ENCODE measurements at regions not wholly inside any gene's neighbourhood (a gene's known extent, or its start where the extent isn't known, plus 50 kb on each side); places are given as distances from the start of the nearest gene placed in this dataset.
"Not testable (repeated sequence)": the region's sequence is repeated elsewhere in the genome, so short reads cannot be mapped to it uniquely, and the experiment has no call there.

DNA sequence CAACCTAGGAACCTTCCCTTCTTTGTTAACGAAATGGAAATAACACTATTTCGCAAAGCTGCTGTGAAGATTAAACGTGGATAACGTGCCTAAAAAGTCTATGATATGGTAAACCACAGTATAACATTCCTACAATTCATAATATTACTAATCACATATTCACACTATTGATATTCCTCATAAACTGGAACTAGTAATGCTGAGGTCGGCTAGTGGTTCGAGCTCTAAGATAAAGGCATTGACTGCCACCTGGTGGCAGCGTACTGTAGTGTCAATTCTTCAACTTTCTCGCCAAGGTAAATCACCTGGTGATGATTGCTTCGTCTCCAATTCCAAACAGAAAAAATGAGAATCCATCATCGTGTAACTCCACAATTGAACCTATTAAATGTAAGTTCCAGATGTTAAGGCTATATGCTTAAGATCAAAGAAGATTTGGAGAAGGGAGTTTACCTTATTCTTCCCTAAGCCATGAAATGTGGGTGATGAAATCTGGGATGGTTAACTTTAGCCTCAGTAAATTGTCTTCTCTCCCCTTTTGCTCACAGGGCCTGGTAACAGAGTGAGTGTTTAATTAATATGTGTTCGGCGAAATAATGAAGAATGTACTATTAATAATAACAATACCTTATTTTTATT, 197.5 kb upstream of the TMEM132C start:
- FAIRE-seq: no peak
- no peak for DNase-seq (ENCODE audit: low spot score in 2 of 2)

DNA sequence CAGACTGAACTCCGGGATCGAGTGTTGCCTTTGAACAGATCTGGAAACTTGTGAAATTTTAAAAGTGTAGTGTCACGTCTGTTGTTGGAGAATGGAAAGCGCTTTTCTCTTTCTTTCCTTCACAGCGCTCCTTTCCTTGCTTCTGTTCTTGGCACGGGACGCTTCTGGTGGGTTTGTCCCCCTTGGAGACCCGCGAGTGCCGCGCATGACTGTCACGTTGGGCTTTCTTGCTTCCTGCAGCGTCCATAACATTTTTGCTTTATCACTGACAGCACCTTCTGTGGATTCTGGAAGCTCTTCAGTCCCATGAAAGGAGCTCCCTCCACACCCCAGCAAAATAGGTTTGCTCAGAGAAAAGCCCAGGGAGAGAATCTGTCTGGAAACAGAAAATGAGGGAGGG, 193.0 kb upstream of the TMEM132C start:
- DNase-seq (ENCODE audit: low spot score in 2 of 2) (no peak), FAIRE-seq (no peak)

DNA sequence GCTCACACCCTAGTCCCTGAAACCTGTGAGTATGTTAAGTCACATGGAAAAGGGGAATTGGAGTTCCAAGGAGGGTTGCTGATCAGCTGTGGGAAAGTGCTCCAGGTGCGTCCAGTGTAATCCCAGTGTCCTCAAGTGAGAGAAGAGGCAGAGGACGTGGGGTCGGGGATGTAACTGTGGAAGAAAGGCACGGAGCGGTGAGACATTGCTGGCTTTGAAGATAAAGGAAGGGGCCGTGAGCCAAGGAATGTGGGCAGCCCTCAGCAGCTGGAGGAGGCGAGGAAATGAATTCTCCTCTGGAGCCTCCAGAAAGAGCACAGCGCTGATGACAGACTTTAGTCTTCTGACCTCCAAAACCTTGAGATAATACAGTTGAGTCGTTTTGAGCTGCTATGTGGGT, 191.6 kb upstream of the TMEM132C start:
- no peak for FAIRE-seq
- DNase-seq (ENCODE audit: low spot score in 2 of 2): no peak

DNA sequence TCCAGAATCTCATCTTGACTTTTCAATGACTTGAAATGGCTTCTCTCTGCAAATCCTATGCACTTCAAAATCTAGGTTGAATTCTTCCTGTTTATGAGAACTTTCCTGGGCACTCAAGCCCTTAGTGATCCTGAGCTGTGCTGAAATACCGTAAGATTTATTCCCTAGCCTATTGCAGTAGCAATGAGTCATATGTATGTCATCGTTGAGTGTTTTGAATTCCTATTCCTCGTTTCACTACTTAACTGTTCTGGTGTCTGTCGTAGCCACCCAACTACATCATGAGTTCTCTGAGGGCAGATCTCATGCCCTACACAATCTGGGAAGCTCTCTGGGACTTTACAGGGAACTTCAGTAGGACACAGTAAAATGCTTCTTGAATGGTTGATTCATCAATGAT, 190.8 kb upstream of the TMEM132C start:
- no peak for DNase-seq (ENCODE audit: low spot score in 2 of 2)

DNA sequence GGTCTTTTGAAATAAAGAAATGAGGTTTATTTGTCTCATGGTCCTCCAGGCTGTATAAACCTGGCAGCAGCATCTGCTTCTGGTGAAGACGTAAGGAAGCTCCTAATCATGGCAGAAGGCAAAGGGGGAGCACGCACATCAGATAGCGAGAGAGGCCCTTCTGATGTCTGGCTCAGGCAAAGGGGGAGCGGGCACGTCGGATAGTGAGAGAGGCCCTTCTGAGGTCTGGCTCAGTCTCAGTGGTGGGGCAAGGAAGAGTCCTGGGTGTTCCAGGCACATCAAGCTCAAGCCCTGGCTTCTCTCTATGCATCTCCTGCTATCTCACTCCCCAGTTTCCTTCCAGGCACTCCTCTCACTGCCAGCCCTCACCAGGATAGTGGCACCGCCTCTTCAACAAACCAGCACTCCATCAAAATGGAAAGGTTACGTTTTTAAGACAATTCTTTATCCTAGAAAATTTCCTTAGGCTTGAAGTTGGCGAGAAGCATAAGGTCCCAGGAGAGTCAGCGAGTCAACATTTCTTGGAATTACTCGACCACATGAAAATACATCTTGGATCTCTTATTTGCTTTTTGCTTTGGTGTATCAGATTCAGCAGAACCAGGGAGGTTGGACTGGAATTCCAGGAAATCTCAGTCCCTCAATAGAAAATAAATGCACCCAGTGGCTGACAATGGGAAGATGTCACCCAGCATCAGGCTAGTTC, 189.6 kb upstream of the TMEM132C start:
- DNase-seq (ENCODE audit: low spot score in 2 of 2): no peak
- no peak for FAIRE-seq

More for the DNA sequence above, 190.8 kb upstream of the TMEM132C start:
- FAIRE-seq: no peak

DNA sequence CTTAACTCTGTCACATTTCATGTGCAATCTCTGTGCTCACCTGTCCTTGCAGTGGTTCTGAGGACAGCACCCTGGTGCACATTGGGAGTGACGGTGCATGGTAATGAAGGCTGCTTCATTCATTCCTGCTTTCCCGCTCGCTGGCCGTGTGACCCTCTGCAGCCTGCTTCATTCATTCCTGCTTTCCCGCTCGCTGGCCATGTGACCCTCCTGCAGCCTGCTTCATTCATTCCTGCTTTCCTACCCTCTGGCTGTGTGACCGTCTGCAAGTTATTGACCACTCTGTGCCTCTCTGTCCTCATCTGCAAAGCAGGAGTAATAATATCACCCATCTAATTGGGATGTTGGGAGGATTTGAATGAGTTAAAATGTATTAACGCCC, 189.1 kb upstream of the TMEM132C start:
- no peak for FAIRE-seq
- DNase-seq (ENCODE audit: low spot score in 2 of 2): no peak

DNA sequence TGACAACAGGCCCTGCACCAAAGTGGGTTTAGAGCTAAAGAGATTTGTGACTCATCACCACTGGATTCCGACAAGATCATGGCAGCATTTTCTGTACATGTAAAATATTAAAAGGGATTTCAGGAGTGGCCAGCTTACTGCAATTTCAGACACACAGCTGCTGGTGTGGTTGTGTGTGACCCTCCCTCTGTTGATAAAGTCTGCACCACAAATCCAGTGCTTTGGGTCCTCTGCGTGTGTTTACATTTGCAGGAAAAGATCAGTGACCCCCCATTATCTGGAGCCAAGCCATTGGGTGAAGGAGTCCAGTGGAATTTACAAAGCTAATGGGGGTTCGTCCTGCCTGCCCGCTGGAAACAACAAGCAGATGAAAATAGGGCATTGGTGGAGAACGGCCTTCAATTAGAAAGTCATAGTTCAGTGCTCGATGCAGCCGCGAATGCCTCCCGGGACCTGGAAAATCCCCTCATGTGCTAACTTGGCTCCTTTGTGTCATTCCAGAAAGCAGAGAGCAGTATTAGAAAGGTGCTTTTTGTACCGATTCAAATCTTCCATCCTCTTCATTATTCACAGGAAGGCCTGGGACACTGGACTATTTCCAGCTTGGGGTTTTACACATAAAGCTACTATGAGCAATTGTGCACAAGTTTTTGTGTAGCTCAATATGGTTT, 188.5 kb upstream of the TMEM132C start:
- FAIRE-seq (no peak), DNase-seq (ENCODE audit: low spot score in 2 of 2) (no peak)

DNA sequence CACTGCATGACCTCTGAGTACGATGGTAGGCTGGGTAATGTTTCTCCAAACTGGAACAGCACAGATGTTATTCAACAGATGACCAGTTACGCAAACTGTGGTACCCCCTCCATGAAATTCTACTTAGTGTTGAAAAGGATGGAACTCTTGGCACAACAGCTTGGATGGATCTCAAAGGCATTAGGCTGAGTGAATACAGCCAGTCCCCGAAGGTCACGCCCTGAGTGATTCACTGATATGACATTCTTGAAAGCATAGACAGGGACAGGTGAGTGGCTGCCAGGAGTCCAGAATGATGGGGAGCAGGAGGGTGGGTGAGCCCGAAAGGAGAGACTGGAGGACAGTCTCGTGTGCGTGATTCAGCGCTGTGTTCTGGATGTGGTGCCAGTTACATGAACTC, 187.5 kb upstream of the TMEM132C start:
- no peak for DNase-seq (ENCODE audit: low spot score in 2 of 2)
- no peak for FAIRE-seq

DNA sequence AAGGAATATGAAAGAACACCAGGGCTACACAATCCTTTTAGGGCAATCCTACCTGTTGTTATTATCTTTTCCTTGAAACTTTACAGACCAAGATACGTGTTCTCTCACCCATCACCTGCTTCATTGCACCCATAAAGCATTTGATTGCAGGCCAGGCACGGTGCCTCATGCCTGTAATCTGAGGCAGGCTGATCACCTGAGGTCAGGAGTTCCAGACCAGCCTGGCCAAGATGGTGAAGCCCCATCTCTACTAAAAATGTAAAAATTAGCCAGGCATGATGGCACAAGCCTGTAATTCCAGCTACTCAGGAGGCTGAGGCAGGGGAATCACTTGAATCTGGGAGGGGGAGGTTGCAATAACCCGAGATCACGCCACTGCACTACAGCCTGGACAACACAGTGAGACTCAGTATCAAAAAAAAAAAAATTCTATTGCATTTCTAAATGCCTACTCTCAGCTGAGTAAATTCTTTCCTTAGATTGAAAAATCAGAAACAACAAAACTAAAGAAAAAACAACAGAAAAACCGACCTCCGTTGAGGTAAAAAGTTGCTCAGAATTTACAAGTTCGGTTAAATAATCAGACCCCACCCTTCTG, 183.7 kb upstream of the TMEM132C start:
- FAIRE-seq: no peak
- no peak for DNase-seq (ENCODE audit: low spot score in 2 of 2)

DNA sequence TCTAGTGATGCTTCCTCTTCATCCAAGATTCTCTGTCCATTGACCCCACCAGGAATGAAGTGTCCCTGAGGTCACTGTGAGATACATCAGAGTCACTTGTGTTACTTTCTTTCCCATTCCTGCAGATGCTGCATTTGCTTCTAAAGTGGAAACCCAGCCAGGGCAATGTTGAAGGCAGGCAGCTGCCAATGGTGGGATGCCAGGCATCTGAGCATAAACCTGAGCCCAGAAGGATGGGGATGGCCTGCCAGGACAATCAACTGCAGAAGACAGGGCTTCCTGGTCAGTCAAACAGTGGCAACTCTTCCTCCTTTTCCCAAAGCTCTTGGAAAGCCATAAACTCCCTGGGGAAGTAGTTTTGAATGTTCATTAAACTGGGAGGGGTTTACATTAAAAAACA, 178.0 kb upstream of the TMEM132C start:
- no peak for FAIRE-seq

DNA sequence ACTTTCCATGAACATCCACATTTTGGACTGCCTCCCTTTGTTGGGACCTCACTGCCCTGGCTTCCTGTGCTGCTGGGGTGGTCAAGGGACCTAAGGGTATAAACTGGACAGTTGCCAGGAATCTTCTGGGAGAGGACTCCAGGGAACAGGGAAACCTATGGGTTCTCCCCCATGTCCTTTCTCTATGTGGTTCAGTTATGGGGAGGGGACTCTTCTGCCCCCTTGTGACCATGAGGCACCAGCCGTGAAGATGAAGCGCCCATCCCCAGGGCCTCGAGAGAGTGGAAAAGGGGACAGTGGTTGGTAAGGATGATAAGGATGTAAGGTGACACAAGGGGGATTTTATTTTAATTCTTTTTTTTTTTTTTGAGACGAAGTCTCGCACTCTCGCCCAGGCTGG, 177.0 kb upstream of the TMEM132C start:
- DNase-seq (ENCODE audit: low spot score in 2 of 2) (no peak), FAIRE-seq (no peak)

More for the DNA sequence above, 178.0 kb upstream of the TMEM132C start:
- no peak for DNase-seq (ENCODE audit: low spot score in 2 of 2)

DNA sequence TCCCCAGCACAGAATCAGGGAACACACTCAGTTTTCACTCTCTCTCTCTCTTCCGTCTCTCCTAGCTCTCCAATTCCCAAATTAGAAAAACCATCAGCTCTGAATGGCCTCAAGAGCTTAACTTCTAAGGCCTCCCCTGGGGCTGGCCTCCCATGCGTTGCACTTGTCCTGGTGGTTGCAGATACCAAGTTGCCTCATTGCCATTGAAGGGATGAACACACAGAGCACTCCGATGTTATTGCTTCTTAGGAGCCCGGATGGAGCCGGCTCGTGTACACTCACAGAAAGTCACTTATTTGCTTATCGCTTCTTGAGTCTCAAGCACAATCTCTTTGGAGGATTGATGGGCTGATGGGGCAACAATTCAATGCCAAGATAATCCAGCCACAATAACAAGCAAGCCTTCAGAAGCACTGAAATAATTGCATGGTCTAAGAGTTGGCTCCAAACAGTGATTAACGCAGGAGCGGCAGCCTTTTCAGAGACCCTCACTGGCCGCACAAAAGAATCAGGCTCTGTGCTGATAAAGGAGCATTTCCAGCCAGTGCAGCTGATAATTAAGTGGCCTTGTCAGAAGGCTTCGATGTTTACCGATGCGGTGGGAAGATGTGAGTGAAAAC, 175.8 kb upstream of the TMEM132C start:
- DNase-seq (ENCODE audit: low spot score in 2 of 2) (no peak), FAIRE-seq (no peak)

DNA sequence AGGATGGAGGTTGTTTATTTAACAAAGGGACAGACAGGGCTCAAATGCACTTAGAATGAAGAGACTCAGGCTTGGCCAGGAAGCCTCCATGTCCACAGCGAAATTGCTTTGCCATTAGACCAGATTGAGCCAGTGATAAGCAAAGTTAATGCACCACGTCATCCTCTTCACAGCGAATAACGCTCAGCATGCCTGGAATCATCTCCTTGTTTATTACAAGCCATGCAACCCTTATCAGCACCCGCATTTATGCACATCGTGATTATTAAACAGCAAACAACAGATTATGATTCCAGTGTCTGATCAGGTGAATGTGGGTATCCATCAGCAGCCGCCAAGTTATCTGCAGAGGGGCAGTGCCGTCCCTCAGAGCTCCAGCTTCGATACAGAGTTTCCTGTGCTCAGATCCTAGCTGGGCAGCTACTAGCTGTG, 175.0 kb upstream of the TMEM132C start:
- DNase-seq (ENCODE audit: low spot score in 2 of 2): no peak
- no peak for FAIRE-seq

DNA sequence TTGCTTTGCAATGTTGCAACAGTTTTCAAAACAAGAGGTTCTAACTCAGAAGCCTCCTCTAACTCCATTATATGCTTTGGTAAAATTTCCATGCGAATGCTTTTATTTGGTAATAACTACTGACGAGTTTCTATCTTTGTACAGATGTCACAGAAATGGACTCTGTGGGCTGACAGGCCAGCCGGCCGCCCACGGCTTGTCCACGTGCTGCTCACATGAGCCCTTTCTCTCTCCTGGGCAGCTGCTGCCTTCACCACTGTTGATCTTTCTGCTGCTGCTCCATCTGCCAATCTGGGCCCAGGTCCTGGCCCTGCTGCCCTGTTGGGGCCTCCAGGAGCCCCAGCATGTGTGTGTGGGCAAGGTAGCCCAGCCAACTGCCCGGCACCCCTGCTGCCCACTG, 168.2 kb upstream of the TMEM132C start:
- DNase-seq (ENCODE audit: low spot score in 2 of 2): no peak
- no peak for FAIRE-seq

DNA sequence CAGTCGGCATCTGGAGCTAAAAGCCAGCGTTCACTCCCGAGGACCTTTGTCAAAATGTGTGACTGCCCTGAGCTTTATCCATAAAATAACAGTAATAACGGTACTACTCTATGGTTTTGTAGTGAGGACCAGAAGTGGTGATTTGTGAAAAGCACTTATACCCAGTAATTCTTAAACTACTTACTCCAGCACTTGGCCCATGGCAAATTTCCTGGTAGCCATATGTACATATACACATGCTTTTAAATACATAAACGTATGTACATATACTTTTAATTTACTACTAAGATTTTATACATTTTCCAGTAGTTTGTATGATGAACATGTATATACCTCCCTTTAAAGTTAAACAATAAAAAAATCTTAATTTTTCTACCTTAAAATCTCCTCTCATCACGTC, 163.8 kb upstream of the TMEM132C start:
- DNase-seq (ENCODE audit: low spot score in 2 of 2) (no peak), FAIRE-seq (no peak)

DNA sequence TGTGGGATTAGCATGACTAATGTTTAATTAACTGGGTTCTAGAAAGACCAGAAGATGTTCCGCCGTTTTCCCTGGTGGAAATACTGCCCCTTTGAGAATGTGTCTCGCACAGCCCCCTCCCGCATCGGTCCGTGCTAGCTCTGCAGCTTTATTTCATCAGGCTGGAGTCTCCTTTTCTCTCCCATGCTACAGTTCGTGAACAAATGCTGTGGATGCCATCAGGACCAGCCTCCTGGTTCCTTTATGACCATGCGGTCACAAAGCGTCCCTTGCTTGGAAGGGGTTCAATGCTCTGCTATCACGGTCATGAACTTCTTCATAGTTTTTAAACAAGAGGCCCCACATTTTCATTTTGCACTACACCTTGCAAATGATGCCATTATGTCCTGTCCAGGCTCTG, 157.7 kb upstream of the TMEM132C start:
- FAIRE-seq (no peak), DNase-seq (ENCODE audit: low spot score in 2 of 2) (no peak)

DNA sequence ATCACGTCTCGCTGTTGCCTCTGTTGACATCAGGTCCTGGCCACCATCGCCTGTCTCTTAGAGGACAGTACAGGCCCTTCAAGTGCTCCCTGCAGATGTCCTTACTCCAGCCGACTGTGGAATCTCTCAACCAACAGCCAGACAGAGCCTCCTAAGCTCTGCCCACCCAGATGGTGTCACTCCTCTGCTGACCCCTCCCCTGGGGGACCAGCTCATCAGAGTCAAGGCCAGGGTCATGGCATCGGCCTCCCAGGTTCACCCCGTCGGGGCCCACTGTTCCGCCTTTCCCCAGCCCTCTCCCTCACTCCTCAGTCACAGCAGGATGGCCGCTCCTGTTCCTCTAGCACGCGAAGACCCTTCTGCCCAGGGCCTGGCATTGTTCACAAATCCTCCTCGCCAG, 157.3 kb upstream of the TMEM132C start:
- DNase-seq (ENCODE audit: low spot score in 2 of 2): no peak
- FAIRE-seq: no peak

DNA sequence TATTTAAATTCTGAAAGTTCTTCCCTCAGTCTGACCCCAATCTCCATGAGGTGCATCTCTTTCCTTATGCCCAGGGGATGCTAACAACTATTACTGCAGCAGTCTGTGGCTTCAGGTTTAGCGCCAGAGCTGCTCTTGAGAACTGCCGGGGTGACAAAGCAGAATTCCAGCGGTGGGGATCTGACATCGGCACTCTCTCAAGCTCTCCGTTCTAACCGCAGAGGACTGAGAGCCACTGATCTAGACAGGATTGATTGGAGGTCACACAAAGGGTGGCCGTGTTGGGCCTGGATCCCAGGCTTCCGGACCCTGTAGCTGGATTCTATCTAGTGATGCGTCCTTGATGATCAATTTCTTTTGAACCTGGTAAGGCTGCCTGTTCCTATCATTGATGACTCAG, 155.6 kb upstream of the TMEM132C start:
- no peak for FAIRE-seq
- DNase-seq (ENCODE audit: low spot score in 2 of 2): no peak

DNA sequence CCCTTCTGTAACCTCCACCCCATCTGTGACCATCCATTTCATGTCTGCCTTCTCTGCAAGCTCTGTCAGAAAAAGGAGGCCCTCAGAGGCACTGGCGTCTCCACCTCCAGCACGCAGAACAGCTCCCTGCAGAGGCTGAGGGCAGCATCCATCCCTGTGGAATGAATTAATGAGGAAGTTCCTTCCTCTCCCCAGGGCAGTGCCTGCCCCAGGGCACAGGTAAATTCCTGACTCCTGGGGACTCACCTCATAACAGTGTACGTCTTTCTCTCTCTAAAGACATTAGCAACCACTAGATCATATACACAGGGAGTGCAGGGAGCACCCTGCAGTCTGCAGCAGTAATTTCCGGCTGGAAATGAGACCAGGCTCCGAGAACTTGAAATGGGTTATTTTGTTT, 155.0 kb upstream of the TMEM132C start:
- DNase-seq (ENCODE audit: low spot score in 2 of 2): no peak
- no peak for FAIRE-seq

DNA sequence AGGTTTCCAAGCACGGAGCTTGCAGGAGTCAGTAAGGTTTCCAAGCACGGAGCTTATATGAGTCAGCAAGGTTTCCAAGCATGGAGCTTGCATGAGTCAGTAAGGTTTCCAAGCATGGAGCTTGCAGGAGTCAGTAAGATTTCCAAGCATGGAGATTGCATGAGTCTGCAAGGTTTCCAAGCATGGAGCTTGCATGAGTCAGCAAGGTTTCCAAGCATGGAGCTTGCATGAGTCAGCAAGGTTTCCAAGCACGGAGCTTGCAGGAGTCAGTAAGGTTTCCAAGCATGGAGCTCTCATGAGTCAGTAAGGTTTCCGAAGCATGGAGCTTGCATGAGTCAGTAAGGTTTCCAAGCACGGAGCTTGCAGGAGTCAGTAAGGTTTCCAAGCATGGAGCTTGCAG, 153.7 kb upstream of the TMEM132C start:
- DNase-seq (ENCODE audit: low spot score in 2 of 2); FAIRE-seq: not testable (repeated sequence)

DNA sequence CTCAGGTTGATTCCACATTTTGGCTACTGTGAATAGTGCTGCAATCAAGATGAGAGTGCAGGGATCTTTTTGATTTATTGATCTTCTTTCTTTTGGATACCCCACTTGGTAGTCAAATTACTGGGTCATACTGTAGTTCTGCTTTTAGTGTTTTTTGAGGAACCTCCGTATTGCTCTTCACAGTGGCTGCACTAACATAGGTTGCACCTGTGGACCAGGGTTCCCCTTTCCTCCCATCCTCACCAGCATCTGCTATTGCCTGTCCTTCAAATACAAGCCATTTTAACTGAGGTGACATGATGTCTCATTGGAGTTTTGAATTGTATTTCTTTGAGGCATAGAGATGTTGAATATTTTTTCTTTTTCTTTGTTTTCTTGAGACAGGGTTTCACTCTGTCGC, 152.5 kb upstream of the TMEM132C start:
- FAIRE-seq: no peak
- DNase-seq (ENCODE audit: low spot score in 2 of 2): no peak

Data from frontal cortex (tissue), 3 donors.